ENCODE measurements at regions not wholly inside any gene's neighbourhood (a gene's known extent, or its start where the extent isn't known, plus 50 kb on each side); places are given as distances from the start of the nearest gene placed in this dataset.
A peak's percentile ranks its signal among the peaks of the same experiment; 100 is the strongest.
"Not testable (repeated sequence)": the region's sequence is repeated elsewhere in the genome, so short reads cannot be mapped to it uniquely, and the experiment has no call there.

GRCh38 chr11:64428693-64429092 lies 69.7 kb downstream of the RPS6KA4 start:
- DNase-seq: no peak

- DNase-seq: no peak
Measured at GRCh38 chr11:64429970-64430369, 71.0 kb downstream of the RPS6KA4 start.

GRCh38 chr11:64430645-64431044 lies 71.7 kb downstream of the RPS6KA4 start:
- no peak for DNase-seq

- DNase-seq: no peak
Measured at GRCh38 chr11:64436000-64436399, 77.0 kb downstream of the RPS6KA4 start.

GRCh38 chr11:64437426-64437825 lies 78.5 kb downstream of the RPS6KA4 start:
- no peak for DNase-seq

- no peak for DNase-seq
Measured at GRCh38 chr11:64438986-64439771, 80.2 kb downstream of the RPS6KA4 start.

GRCh38 chr11:64439772-64440491 lies 81.0 kb downstream of the RPS6KA4 start:
- DNase-seq: not testable (repeated sequence)

GRCh38 chr11:64441127-64441526 lies 82.2 kb downstream of the RPS6KA4 start:
- no peak for DNase-seq

- no peak for DNase-seq
Measured at GRCh38 chr11:64443001-64443400, 84.0 kb downstream of the RPS6KA4 start.

- DNase-seq: no peak
Measured at GRCh38 chr11:64444838-64445441, 86.0 kb downstream of the RPS6KA4 start.

- no peak for DNase-seq
Measured at GRCh38 chr11:64445651-64446050, 86.7 kb downstream of the RPS6KA4 start.

GRCh38 chr11:64447831-64448598 lies 89.1 kb downstream of the RPS6KA4 start:
- no peak for DNase-seq

- peak; percentile 75 for DNase-seq
Measured at GRCh38 chr11:64448599-64449380, 89.8 kb downstream of the RPS6KA4 start.

- peak; percentile 72 for DNase-seq
Measured at GRCh38 chr11:64449381-64450167, 90.6 kb downstream of the RPS6KA4 start.

- no peak for DNase-seq
Measured at GRCh38 chr11:64450168-64450560, 91.2 kb downstream of the RPS6KA4 start.

- DNase-seq: no peak
Measured at GRCh38 chr11:64451856-64452255, 92.9 kb downstream of the RPS6KA4 start.

- no peak for DNase-seq
Measured at GRCh38 chr11:64453466-64453865, 94.5 kb downstream of the RPS6KA4 start.

GRCh38 chr11:64455456-64456261 lies 96.7 kb downstream of the RPS6KA4 start:
- no peak for DNase-seq

- DNase-seq: no peak
Measured at GRCh38 chr11:64456509-64457320, 97.8 kb downstream of the RPS6KA4 start.

Data from stimulated activated CD4-positive, alpha-beta T cell treated with anti-CD3 and anti-CD28 coated beads, Interleukin-4, amount 100 ng/mL, for 1 hour (primary cell).